Omental fat pad (tissue), 3 donors: ENCODE measurements at regions not wholly inside any gene's neighbourhood (a gene's known extent, or its start where the extent isn't known, plus 50 kb on each side); places are given as distances from the start of the nearest gene placed in this dataset.
"Not testable (repeated sequence)": the region's sequence is repeated elsewhere in the genome, so short reads cannot be mapped to it uniquely, and the experiment has no call there.

Experiments
- ATAC-seq: fragments of 150-250 bp; one replicate; pipeline ENCODE4 v1.9.1; 2016; ENCODE audit warnings: mild to moderate bottlenecking, moderate library complexity; ENCODE audit not compliant: low FRiP score
- DNase-seq: peaks from one replicate; pipeline ENCODE4 v3.0.0-alpha.2; 2019; ENCODE audit warnings: low spot score
- CTCF ChIP-seq, 3 donors: fragments of 450-650 bp; IDR thresholded peaks; one replicate each; pipeline ENCODE4 v1.5.1; 2016 to 2017; ENCODE audit warnings: antibody characterized with exemption in 3 of 3, mild to moderate bottlenecking in 3 of 3, moderate library complexity in 2 of 3

GRCh38 chr5:110297152-110297670 is 429.3 kb downstream of the TMEM232 start:
- TF ChIP-seq CTCF (IDR thresholded peaks at IDR 0.05) = no peak
- no peak for ATAC-seq
- DNase-seq = no peak

- no peak for ATAC-seq
- no peak for TF ChIP-seq CTCF (IDR thresholded peaks at IDR 0.05)
Measured at GRCh38 chr5:110304176-110304575, 422.3 kb downstream of the TMEM232 start.

GRCh38 chr5:110306650-110307049 is 419.8 kb downstream of the TMEM232 start:
- ATAC-seq = no peak
- DNase-seq = no peak
- no peak for TF ChIP-seq CTCF (IDR thresholded peaks at IDR 0.05)

More at GRCh38 chr5:110304176-110304575, 422.3 kb downstream of the TMEM232 start:
- DNase-seq = no peak

GRCh38 chr5:110309222-110309621 is 417.2 kb downstream of the TMEM232 start:
- DNase-seq = no peak
- TF ChIP-seq CTCF (IDR thresholded peaks at IDR 0.05) = no peak
- ATAC-seq = no peak

GRCh38 chr5:110316566-110316965 is 409.9 kb downstream of the TMEM232 start:
- not testable (repeated sequence) for ATAC-seq, DNase-seq

- ATAC-seq = no peak
- TF ChIP-seq CTCF (IDR thresholded peaks at IDR 0.05) = no peak
- DNase-seq = no peak
Measured at GRCh38 chr5:110321117-110321516, 405.4 kb downstream of the TMEM232 start.

- TF ChIP-seq CTCF (IDR thresholded peaks at IDR 0.05) = no peak
- ATAC-seq = no peak
Measured at GRCh38 chr5:110323357-110323756, 403.1 kb downstream of the TMEM232 start.

GRCh38 chr5:110323832-110324231 is 402.6 kb downstream of the TMEM232 start:
- no peak for TF ChIP-seq CTCF (IDR thresholded peaks at IDR 0.05)
- DNase-seq = no peak
- no peak for ATAC-seq

More at GRCh38 chr5:110323357-110323756, 403.1 kb downstream of the TMEM232 start:
- DNase-seq = no peak
